Sigmoid colon (tissue), 3 donors: ENCODE measurements at regions not wholly inside any gene's neighbourhood (a gene's known extent, or its start where the extent isn't known, plus 50 kb on each side); places are given as distances from the start of the nearest gene placed in this dataset.

ENCODE experiments used
- CTCF ChIP-seq, 4 experiments: fragments of 450-650 bp in 3 of 4; fragments of 200-600 bp in 1 of 4; IDR thresholded peaks; one replicate each; pipeline ENCODE4 v1.5.1; 2016 to 2019; ENCODE audit warnings: antibody characterized with exemption in 4 of 4, mild to moderate bottlenecking in 3 of 4, moderate library complexity in 2 of 4
- POLR2A ChIP-seq, 2 donors: fragments of 450-650 bp; IDR thresholded peaks; one replicate each; pipeline ENCODE4 v1.6.1; 2016; ENCODE audit warnings: antibody characterized with exemption in 2 of 2, mild to moderate bottlenecking in 2 of 2, moderate library complexity in 2 of 2

GRCh38 chr1:162926906-162927305 is 65.9 kb upstream of the CCDC190 start:
- TF ChIP-seq CTCF (IDR thresholded peaks at IDR 0.05) (no peak), POLR2A (IDR thresholded peaks at IDR 0.05) (no peak)
